ENCODE measurements at regions not wholly inside any gene's neighbourhood (a gene's known extent, or its start where the extent isn't known, plus 50 kb on each side); places are given as distances from the start of the nearest gene placed in this dataset.

- no peak for DNase-seq
- Histone ChIP-seq H3K36me3 (no peaks in the 10 kb centered on the region), H3K27me3 (no peaks in the 10 kb centered on the region), H3K4me1 (no peaks in the 10 kb centered on the region; the same call in 1 of the 2 replicates), H3K4me3 (no peak overlapping the region), H3K27ac (no peak overlapping the region), H3K9me3 (replicated peaks) (no peaks in the 10 kb centered on the region)
Observed at GRCh38 chr2:162888652-162889051, 50.1 kb upstream of the KCNH7 start.

Data from SJCRH30 (cell line).